Endothelial cell of umbilical vein (primary cell): ENCODE measurements at regions not wholly inside any gene's neighbourhood (a gene's known extent, or its start where the extent isn't known, plus 50 kb on each side); places are given as distances from the start of the nearest gene placed in this dataset.

ENCODE experiments used
- BruUV-seq: library from RNA; stranded (reverse); fragments of 400-500 nt; replicated peaks from 2 replicates; lab custom pipeline; 2021; lab: Mats Ljungman, UMichigan
- CTCF ChIA-PET: fragments of 300-600, 350-600 bp; sonication (Branson Sonifier 250); formaldehyde crosslinking; loops from one replicate; lab custom pipeline; 2021; ENCODE audit warnings: antibody characterized with exemption, inconsistent platforms; lab: Charles Lee
- POLR2A ChIA-PET: fragments of 300-600, 350-600 bp; sonication (Branson Sonifier 250); formaldehyde crosslinking; loops from one replicate; lab custom pipeline; 2021; ENCODE audit warnings: antibody characterized with exemption, inconsistent platforms; lab: Charles Lee
- DNase-seq: peaks from one replicate; pipeline ENCODE4 v3.0.0-alpha.2; 2011; ENCODE audit warnings: low read depth, low spot score
- FAIRE-seq: peaks from 2 replicates; lab custom pipeline; 2011; peaks lifted over from hg19 to GRCh38; lab: Jason Lieb, UNC
- H2AFZ ChIP-seq: 2 replicates; pipeline ENCODE4 v1.6.0; 2012; ENCODE audit warnings: low read depth, low read length, control low read depth, inconsistent platforms
- H3K27ac ChIP-seq: 2 replicates; pipeline ENCODE4 v1.5.1; 2011; ENCODE audit warnings: low read depth, mild to moderate bottlenecking, control low read depth, low read length, moderate library complexity; ENCODE audit not compliant: insufficient read depth
- H3K27me3 ChIP-seq, 2 experiments: 2 replicates each; pipeline versions ENCODE4 v1.6.0 to v1.6.1; 2011; ENCODE audit warnings: low read length in 2 of 2, mixed read lengths in 1 of 2; ENCODE audit not compliant: control insufficient read depth in 2 of 2, insufficient read depth in 2 of 2
- H3K36me3 ChIP-seq, 2 experiments: 2 replicates in 1 of 2; 3 replicates in 1 of 2; pipeline ENCODE4 v1.5.1; 2011; ENCODE audit warnings: low read length in 2 of 2, mild to moderate bottlenecking in 1 of 2, moderate library complexity in 1 of 2; ENCODE audit not compliant: control insufficient read depth in 2 of 2, insufficient read depth in 2 of 2; ENCODE audit errors: extremely low read depth in 1 of 2
- H3K4me1 ChIP-seq: 3 replicates; pipeline ENCODE4 v1.5.1; 2011; ENCODE audit warnings: mild to moderate bottlenecking, low read length; ENCODE audit not compliant: control insufficient read depth, insufficient read depth; ENCODE audit errors: extremely low read depth
- H3K4me2 ChIP-seq: 2 replicates; pipeline ENCODE4 v1.6.1; 2011; ENCODE audit warnings: low read length, control low read depth, mixed read lengths; ENCODE audit not compliant: insufficient read depth
- H3K4me3 ChIP-seq, 3 experiments: fragments of 200-600 bp in 1 of 3; sonication (generic), shearing (Covaris generic) in 1 of 3; replicated peaks in 1 of 3; 2 replicates each; pipeline ENCODE4 v1.5.1; 2011 to 2016; ENCODE audit warnings: control low read depth in 3 of 3, low read length in 3 of 3, mild to moderate bottlenecking in 2 of 3, inconsistent platforms in 1 of 3, low read depth in 1 of 3, moderate library complexity in 1 of 3; ENCODE audit not compliant: insufficient read depth in 1 of 3
- H3K79me2 ChIP-seq: 2 replicates; pipeline ENCODE4 v1.6.0; 2012; ENCODE audit warnings: low read length, inconsistent platforms; ENCODE audit not compliant: control insufficient read depth, insufficient read depth
- H3K9ac ChIP-seq: replicated peaks from 2 replicates; pipeline ENCODE3; 2011; ENCODE audit warnings: low read length, control low read depth; ENCODE audit not compliant: insufficient read depth; ENCODE audit errors: extremely low read depth
- H3K9me1 ChIP-seq: replicated peaks from 3 replicates; pipeline ENCODE4 v1.6.0; 2011; ENCODE audit warnings: mild to moderate bottlenecking, low read length; ENCODE audit not compliant: control insufficient read depth, insufficient read depth; ENCODE audit errors: extremely low read depth
- H3K9me3 ChIP-seq: replicated peaks from 2 replicates; pipeline ENCODE4 v1.5.1; 2012; ENCODE audit warnings: low read length, inconsistent platforms; ENCODE audit not compliant: control insufficient read depth, insufficient read depth
- H4K20me1 ChIP-seq: replicated peaks from 2 replicates; pipeline ENCODE3; 2011; ENCODE audit warnings: mild to moderate bottlenecking, low read length; ENCODE audit not compliant: control insufficient read depth, insufficient read depth; ENCODE audit errors: extremely low read depth
- CTCF ChIP-seq, 2 donors: IDR thresholded peaks; 1 replicate in 1 of 2; 2 replicates in 1 of 2; pipeline ENCODE4 v1.5.1; 2011; ENCODE audit warnings: low read length in 2 of 2, mild to moderate bottlenecking in 2 of 2, moderate library complexity in 2 of 2, control low read depth in 1 of 2, inconsistent platforms in 1 of 2, low read depth in 1 of 2; ENCODE audit not compliant: insufficient read depth in 1 of 2; ENCODE audit errors: extremely low read depth in 1 of 2
- EZH2 ChIP-seq: IDR thresholded peaks from 2 replicates; pipeline ENCODE4 v1.6.1; 2012; ENCODE audit warnings: borderline replicate concordance, low read depth, mild to moderate bottlenecking, moderate library complexity, low read length, inconsistent platforms; ENCODE audit not compliant: severe bottlenecking
- FOS ChIP-seq: IDR thresholded peaks from 2 replicates; pipeline ENCODE4 v1.6.1; 2011; ENCODE audit warnings: mild to moderate bottlenecking, low read length, moderate library complexity, borderline replicate concordance; ENCODE audit not compliant: insufficient read depth
- GATA2 ChIP-seq: IDR thresholded peaks from 2 replicates; pipeline ENCODE4 v1.7.0; 2011; ENCODE audit warnings: low read depth, mild to moderate bottlenecking, moderate library complexity, mixed read lengths, low read length; ENCODE audit not compliant: insufficient read length, insufficient read depth
- JUN ChIP-seq: IDR thresholded peaks from 2 replicates; pipeline ENCODE4 v1.6.1; 2011; ENCODE audit warnings: borderline replicate concordance, low read depth; ENCODE audit not compliant: insufficient read length, insufficient read depth
- MAX ChIP-seq: IDR thresholded peaks from 2 replicates; pipeline ENCODE4 v1.6.1; 2011; ENCODE audit not compliant: insufficient read depth, insufficient read length
- MYC ChIP-seq: IDR thresholded peaks from one replicate; pipeline ENCODE4 v1.6.1; 2011; ENCODE audit warnings: mild to moderate bottlenecking, low read depth, low read length
- POLR2A ChIP-seq: IDR thresholded peaks from 2 replicates; pipeline ENCODE4 v1.6.1; 2012; ENCODE audit warnings: low read depth, mild to moderate bottlenecking, control low read depth, low read length
- POLR2AphosphoS5 ChIP-seq: IDR thresholded peaks from 2 replicates; pipeline ENCODE4 v1.6.1; 2012; ENCODE audit warnings: low read depth, mild to moderate bottlenecking, control low read depth, low read length, moderate library complexity; ENCODE audit not compliant: insufficient read depth
- dilution Hi-C: fragments of 300-500 bp; cut with MboI; formaldehyde crosslinking; loops from one replicate; pipeline ENCODE4 v1.15.0; 2019; ENCODE audit warnings: low sequenced_read_pairs; ENCODE audit not compliant: extremely low pct_ligation_motif_present
- intact Hi-C: fragments of 100-400 bp; cut with micrococcal nuclease; formaldehyde crosslinking; loops from one replicate; pipeline ENCODE4 v1.10.0; 2022

- no peak overlapping the region for H3K27ac ChIP-seq
- no peaks in the 10 kb centered on the region for H3K27me3 ChIP-seq
- no peak overlapping the region for H3K9ac ChIP-seq
- H3K4me1 ChIP-seq, result no peaks in the 10 kb centered on the region
- ChIA-PET CTCF (no interaction called here), POLR2A (no interaction called here)
- dilution Hi-C loops, result no loop called here
- H3K4me2 ChIP-seq, result no peak overlapping the region
- TF ChIP-seq GATA2, result no peak
- H2AFZ ChIP-seq, result no peak overlapping the region
- no peaks in the 10 kb centered on the region for H3K9me1 ChIP-seq
- peaks cover 2% of the 10 kb centered on the region for H3K9me3 ChIP-seq
- no peaks in the 10 kb centered on the region for H3K36me3 ChIP-seq
- H3K79me2 ChIP-seq, result no peaks in the 10 kb centered on the region
- DNase-seq, result no peak
- no peak overlapping the region for H3K4me3 ChIP-seq
- intact Hi-C loops, result no loop called here
- H4K20me1 ChIP-seq, result no peaks in the 10 kb centered on the region
- no peak for FAIRE-seq
- no TSS peak for BruUV-seq
Measured at GRCh38 chr6:165055231-165055630, 254.2 kb downstream of the C6orf118 start.

GRCh38 chr6:165052561-165053480, 256.6 kb downstream of the C6orf118 start:
- FAIRE-seq (no peak), DNase-seq (no peak)
- CTCF ChIA-PET, result no interaction called here
- Histone ChIP-seq H2AFZ (no peak overlapping the region), H3K4me2 (no peak overlapping the region), H3K9ac (no peak overlapping the region), H3K4me3 (no peak overlapping the region), H3K79me2 (no peaks in the 10 kb centered on the region), H3K4me1 (no peaks in the 10 kb centered on the region), H3K9me3 (peaks cover 3% of the 10 kb centered on the region), H3K36me3 (no peaks in the 10 kb centered on the region), H3K27me3 (no peaks in the 10 kb centered on the region), H3K9me1 (no peaks in the 10 kb centered on the region), H3K27ac (no peak overlapping the region), H4K20me1 (no peaks in the 10 kb centered on the region)
- no TSS peak for BruUV-seq
- intact Hi-C loops, result no loop called here
- POLR2A ChIA-PET, result no interaction called here
- TF ChIP-seq POLR2AphosphoS5 (no peak), MYC (no peak), CTCF (IDR thresholded peaks at IDR 0.05; ENCODE audit: extremely low read depth in 1 of 2, insufficient read depth in 1 of 2, low read depth in 1 of 2, low read length in 2 of 2) (no peak), FOS (no peak), GATA2 (no peak), JUN (no peak), EZH2 (no peak), POLR2A (no peak), MAX (no peak)
- dilution Hi-C loops, result no loop called here
